T1000 (cell line): ENCODE measurements at regions not wholly inside any gene's neighbourhood (a gene's known extent, or its start where the extent isn't known, plus 50 kb on each side); places are given as distances from the start of the nearest gene placed in this dataset.
"Not testable (repeated sequence)": the region's sequence is repeated elsewhere in the genome, so short reads cannot be mapped to it uniquely, and the experiment has no call there.

Experiments used
- DNase-seq: peaks from one replicate; lab custom pipeline; 2025; ENCODE audit warnings: mixed read lengths; lab: John Stamatoyannopoulos, UW

- no peak for DNase-seq
Measured at GRCh38 chr18:47679864-47680263, 250.6 kb downstream of the SMAD2 start.

GRCh38 chr18:47677952-47678351 is 252.5 kb downstream of the SMAD2 start:
- no peak for DNase-seq

- DNase-seq: no peak
Measured at GRCh38 chr18:47669815-47670214, 260.6 kb downstream of the SMAD2 start.

GRCh38 chr18:47658498-47658897 is 272.0 kb downstream of the SMAD2 start:
- DNase-seq: no peak

GRCh38 chr18:47654988-47655387 is 275.5 kb downstream of the SMAD2 start:
- no peak for DNase-seq

- no peak for DNase-seq
Measured at GRCh38 chr18:47644896-47645295, 285.6 kb downstream of the SMAD2 start.

GRCh38 chr18:47637551-47637950 is 292.9 kb downstream of the SMAD2 start:
- DNase-seq: not testable (repeated sequence)

- DNase-seq: no peak
Measured at GRCh38 chr18:47635416-47635815, 295.0 kb downstream of the SMAD2 start.

- DNase-seq: no peak
Measured at GRCh38 chr18:47632970-47633635, 297.4 kb downstream of the SMAD2 start.

- DNase-seq: no peak
Measured at GRCh38 chr18:47628893-47629292, 301.6 kb downstream of the SMAD2 start.

GRCh38 chr18:47628240-47628781 is 302.1 kb downstream of the SMAD2 start:
- DNase-seq: no peak

GRCh38 chr18:47627030-47627429 is 303.4 kb downstream of the SMAD2 start:
- DNase-seq: no peak

- DNase-seq: no peak
Measured at GRCh38 chr18:47619771-47620448, 310.5 kb downstream of the SMAD2 start.

- DNase-seq: no peak
Measured at GRCh38 chr18:47618758-47619157, 311.7 kb downstream of the SMAD2 start.

- no peak for DNase-seq
Measured at GRCh38 chr18:47615043-47615442, 315.4 kb downstream of the SMAD2 start.

GRCh38 chr18:47613929-47614328 is 316.5 kb downstream of the SMAD2 start:
- no peak for DNase-seq

- no peak for DNase-seq
Measured at GRCh38 chr18:47611649-47612048, 318.8 kb downstream of the SMAD2 start.

- DNase-seq: no peak
Measured at GRCh38 chr18:47606526-47606925, 323.9 kb downstream of the SMAD2 start.

- no peak for DNase-seq
Measured at GRCh38 chr18:47605093-47605492, 325.4 kb downstream of the SMAD2 start.

- DNase-seq: no peak
Measured at GRCh38 chr18:47604021-47604420, 326.4 kb downstream of the SMAD2 start.

GRCh38 chr18:47603158-47603557 is 327.3 kb downstream of the SMAD2 start:
- DNase-seq: no peak

GRCh38 chr18:47602273-47602897 is 328.1 kb downstream of the SMAD2 start:
- no peak for DNase-seq
